ENCODE measurements at regions not wholly inside any gene's neighbourhood (a gene's known extent, or its start where the extent isn't known, plus 50 kb on each side); places are given as distances from the start of the nearest gene placed in this dataset.
"Not testable (repeated sequence)": the region's sequence is repeated elsewhere in the genome, so short reads cannot be mapped to it uniquely, and the experiment has no call there.

DNA sequence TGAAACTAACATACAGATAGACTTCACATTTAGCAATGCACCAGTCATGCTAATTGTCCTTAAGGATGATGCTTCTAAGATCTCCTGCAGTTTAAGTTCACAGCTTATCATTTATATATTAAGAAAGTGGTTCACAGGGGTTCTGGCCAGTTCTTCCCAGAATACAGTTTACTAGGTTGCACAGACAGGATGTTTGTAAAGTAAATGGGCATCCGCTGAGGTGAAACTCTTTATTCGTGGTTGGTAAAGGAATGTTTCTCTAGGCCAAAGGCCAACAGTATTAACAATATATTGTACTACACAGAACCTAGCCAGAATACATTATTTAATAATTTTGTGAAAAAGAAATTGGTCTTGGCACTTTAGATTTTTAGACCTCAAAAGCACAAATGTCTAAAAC is 1427.3 kb downstream of the CDH8 start:
- H3K27ac Mint-ChIP-seq = no peak overlapping the region
- no peaks in the 10 kb centered on the region for H3K27me3 Mint-ChIP-seq
- no peaks in the 10 kb centered on the region for H3K4me1 Mint-ChIP-seq
- no peaks in the 10 kb centered on the region for H3K36me3 Mint-ChIP-seq
- H3K4me3 Mint-ChIP-seq = no peak overlapping the region
- no peak for DNase-seq
- H3K9me3 Mint-ChIP-seq = peaks cover 4% of the 10 kb centered on the region

DNA sequence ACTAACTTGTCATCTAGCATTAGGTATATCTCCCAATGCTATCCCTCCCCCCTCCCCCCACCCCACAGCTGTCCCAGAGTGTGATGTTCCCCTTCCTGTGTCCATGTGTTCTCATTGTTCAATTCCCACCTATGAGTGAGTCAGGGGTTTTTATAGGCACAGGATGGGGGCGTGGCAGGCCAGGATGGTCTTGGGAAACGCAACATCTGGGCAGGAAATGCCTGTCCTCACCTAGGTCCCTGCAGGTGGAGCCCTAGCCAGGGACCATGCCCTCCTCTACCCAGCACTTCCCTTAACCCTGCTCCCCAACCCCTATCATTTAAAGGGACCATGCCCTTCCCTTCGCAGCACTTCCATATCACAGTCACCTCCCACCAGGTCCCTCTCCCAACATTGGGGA is 1430.6 kb downstream of the CDH8 start:
- not testable (repeated sequence) for H3K27ac Mint-ChIP-seq, DNase-seq, H3K36me3 Mint-ChIP-seq, H3K27me3 Mint-ChIP-seq, H3K4me3 Mint-ChIP-seq, H3K4me1 Mint-ChIP-seq, H3K9me3 Mint-ChIP-seq

DNA sequence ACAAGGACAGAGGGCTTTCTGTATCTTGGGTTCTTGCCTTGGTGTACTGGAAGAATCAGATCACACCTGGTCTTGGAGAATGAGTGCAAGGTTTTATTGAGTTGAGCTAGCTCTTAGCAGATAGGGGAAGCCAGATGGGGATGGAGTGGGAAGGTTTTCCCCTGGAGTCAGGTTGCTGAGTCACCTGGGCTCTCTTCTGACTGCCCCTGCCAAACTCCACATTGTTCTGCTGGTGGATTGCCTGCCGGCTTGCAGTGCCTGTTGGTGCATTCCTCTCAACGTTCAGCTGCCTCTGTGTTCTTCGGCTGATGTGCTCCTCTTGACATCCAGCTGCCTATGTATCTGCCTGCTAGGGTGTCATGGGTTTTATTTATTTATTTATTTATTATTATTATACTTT is 1431.1 kb downstream of the CDH8 start:
- Mint-ChIP-seq H3K27me3 (no peaks in the 10 kb centered on the region), H3K4me1 (no peaks in the 10 kb centered on the region), H3K36me3 (no peaks in the 10 kb centered on the region), H3K9me3 (peaks cover 6% of the 10 kb centered on the region), H3K4me3 (no peak overlapping the region), H3K27ac (no peak overlapping the region)
- no peak for DNase-seq

DNA sequence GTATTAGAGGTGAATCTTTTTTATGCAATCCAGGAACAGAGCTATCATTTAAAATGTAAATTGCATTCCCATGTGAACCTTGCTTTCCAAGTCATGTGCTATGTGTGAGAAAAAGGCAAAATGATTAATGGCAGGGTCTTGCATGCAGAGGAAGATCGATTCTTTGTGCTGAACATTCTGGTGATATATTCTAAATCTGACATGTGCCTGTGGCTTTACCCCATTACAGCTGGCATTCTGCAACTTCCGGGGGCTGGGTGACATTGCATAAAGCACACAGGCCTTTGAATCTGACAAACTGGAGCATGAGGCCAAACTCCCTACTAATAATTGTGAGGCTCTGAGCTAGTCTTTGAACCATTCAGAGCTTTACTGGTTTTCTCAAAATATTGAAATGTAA is 1449.7 kb downstream of the CDH8 start:
- H3K4me3 Mint-ChIP-seq = no peak overlapping the region
- H3K27me3 Mint-ChIP-seq = no peaks in the 10 kb centered on the region
- no peak overlapping the region for H3K27ac Mint-ChIP-seq

DNA sequence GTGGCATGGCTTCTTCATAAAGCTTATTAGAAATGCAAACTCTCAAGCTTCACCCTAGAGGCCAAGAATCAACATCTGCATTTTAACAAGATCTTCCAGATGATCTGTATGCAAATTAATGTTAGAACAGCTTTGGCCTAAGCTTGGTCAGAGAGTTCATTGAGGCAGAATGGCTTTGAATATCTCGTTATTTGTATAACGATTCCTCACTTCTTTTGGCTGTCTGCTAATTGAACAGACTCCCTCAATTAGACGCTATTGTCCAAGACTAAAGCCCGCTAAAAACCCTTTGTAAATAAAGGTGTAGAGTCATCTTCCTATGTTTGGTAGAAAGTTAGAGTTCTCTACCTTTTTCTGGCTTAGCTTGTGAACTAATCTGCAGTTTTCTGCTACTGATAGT is 1453.7 kb downstream of the CDH8 start:
- H3K36me3 Mint-ChIP-seq = no peaks in the 10 kb centered on the region
- no peak overlapping the region for H3K4me3 Mint-ChIP-seq
- no peaks in the 10 kb centered on the region for H3K27me3 Mint-ChIP-seq
- no peak overlapping the region for H3K27ac Mint-ChIP-seq
- no peaks in the 10 kb centered on the region for H3K4me1 Mint-ChIP-seq
- H3K9me3 Mint-ChIP-seq = peaks cover 12% of the 10 kb centered on the region
- DNase-seq = no peak

More for the DNA sequence above, 1449.7 kb downstream of the CDH8 start:
- no peaks in the 10 kb centered on the region for H3K36me3 Mint-ChIP-seq
- H3K4me1 Mint-ChIP-seq = no peaks in the 10 kb centered on the region
- no peak for DNase-seq
- H3K9me3 Mint-ChIP-seq = peaks cover 16% of the 10 kb centered on the region

DNA sequence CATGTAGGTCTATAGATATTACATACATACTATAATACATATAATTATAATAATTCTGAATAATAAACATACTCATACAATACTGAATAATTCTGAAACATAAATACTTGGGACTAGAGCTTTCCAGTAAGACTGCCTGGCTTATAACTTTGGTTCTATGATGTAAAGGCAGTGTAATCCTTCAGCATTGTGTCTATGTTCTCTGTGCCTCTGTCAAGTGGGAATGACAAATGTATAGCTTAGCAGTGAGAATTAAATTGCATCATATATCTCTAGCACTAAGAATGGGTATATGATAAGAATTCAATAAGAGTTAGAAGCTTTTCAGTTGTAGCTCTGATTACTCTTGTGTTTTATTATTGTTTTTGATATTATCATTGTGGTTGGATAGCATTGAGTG is 1469.3 kb downstream of the CDH8 start:
- DNase-seq = no peak
- Mint-ChIP-seq H3K36me3 (no peaks in the 10 kb centered on the region), H3K27me3 (no peaks in the 10 kb centered on the region), H3K4me3 (no peak overlapping the region), H3K9me3 (peaks cover 11% of the 10 kb centered on the region), H3K27ac (no peak overlapping the region), H3K4me1 (no peaks in the 10 kb centered on the region)

DNA sequence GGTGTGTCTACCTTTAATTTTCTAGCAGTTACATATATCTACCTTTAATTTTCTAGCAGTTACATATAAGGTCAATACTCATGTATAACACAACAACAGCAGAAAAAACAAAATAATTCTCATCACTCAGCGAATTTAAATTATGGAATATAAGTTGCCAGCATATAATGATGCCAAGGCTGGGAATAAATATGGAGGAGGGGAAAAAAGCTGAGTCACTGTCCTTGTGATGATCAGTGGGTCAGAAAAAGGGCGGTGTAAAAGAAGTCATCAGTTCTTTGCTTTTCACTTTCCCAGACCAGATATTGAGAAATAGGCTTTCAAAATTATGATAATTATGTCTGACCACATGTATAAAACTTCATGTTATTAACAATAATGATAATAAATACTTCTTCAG is 1471.7 kb downstream of the CDH8 start:
- H3K27ac Mint-ChIP-seq = no peak overlapping the region
- no peak for DNase-seq
- peaks cover 10% of the 10 kb centered on the region for H3K9me3 Mint-ChIP-seq
- no peaks in the 10 kb centered on the region for H3K4me1 Mint-ChIP-seq
- no peak overlapping the region for H3K4me3 Mint-ChIP-seq
- H3K36me3 Mint-ChIP-seq = no peaks in the 10 kb centered on the region
- H3K27me3 Mint-ChIP-seq = no peaks in the 10 kb centered on the region

DNA sequence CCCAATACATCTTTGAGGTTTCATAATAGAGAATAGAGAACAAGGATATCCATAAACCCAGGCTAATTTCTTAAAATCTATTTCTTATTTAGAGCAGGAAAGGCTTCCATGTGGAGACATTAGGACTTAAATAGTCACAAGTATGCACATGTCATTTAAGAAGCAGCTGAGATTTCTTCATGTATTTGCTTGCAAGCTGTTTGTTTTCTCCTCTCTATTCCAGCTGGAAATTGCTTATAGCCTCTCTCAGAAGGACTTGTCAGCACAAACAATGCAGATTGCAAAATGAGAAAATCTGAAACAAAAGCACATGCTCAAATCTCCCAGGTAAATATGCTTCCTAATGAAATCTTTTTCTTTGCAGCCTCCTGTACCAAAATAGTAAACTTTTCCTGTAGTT is 1473.1 kb downstream of the CDH8 start:
- Mint-ChIP-seq H3K36me3 (no peaks in the 10 kb centered on the region), H3K27me3 (no peaks in the 10 kb centered on the region), H3K27ac (no peak overlapping the region), H3K4me1 (no peaks in the 10 kb centered on the region), H3K9me3 (peaks cover 9% of the 10 kb centered on the region), H3K4me3 (no peak overlapping the region)
- DNase-seq = no peak

DNA sequence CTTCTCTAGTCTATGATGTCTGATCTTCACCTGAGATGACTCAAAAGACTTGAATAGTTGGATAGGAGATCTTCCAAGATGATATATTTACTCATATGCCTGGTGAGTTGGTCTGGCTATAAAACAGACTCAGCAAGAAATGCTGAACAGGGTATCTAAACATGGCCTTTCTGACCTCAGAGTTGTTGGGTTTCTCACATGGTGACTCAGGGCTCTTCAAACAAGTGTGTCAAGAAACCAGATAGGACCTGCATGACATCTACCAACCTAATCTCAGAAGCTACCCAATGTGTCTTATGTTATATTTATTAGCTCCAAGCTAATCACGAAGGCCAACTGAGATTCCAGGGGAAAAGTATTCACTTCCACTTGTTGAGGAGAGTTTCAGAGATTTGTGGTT is 1477.3 kb downstream of the CDH8 start:
- no peaks in the 10 kb centered on the region for H3K27me3 Mint-ChIP-seq
- DNase-seq = no peak
- H3K9me3 Mint-ChIP-seq = peaks cover 4% of the 10 kb centered on the region
- H3K4me3 Mint-ChIP-seq = no peak overlapping the region
- no peaks in the 10 kb centered on the region for H3K36me3 Mint-ChIP-seq
- no peaks in the 10 kb centered on the region for H3K4me1 Mint-ChIP-seq
- H3K27ac Mint-ChIP-seq = no peak overlapping the region

DNA sequence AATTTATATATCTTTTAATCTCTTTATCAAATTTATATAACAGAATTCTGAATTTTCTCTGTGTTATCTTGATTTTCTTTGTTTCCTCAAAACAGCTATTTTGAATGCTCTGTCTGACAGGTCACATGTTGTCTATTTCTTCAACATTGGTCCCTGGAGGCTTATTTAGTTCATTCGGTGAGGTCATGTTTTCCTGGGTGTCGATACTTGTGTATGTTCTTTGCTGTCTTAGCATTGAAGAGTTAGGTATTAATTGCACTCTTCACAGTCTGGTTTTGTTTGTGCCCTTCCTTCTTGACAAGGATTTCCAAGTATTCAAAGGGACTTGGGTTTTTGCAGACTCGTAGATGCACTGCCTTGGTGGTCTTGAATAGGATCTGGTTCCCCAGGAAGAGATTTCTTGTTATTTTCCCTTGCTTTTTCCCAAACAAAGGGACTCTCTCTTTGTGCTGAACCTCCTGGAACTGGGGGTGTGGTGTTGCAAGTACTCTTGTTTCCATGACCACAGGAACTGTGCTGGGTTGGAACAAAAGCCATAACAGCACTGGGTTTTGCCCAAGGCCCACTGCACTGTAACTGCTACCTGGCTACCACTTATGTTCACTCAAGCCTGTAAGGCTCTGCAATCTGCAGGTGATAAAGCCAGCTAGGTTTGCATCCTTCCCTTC is 1483.0 kb downstream of the CDH8 start:
- DNase-seq = no peak
- no peak overlapping the region for H3K4me3 Mint-ChIP-seq

DNA sequence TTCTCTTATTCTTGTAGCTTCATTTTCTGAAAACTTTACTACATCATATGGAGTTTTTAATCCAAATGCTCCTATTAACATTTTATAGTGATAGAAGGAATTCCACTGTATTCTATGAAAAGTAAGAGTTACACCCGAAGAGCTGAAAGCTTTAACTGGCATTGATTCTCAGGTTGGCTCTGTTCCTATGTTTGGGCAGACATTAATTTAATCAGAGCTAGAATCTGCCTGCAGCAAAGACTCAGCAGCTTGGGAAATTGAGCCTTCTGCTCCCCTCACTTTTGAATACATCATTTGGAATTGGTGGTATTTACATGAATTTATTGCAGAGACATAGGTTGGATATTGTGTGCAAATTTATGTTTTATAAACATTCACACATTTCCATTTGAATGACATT is 1494.7 kb downstream of the CDH8 start:
- Mint-ChIP-seq H3K27me3 (no peaks in the 10 kb centered on the region), H3K27ac (no peak overlapping the region), H3K4me1 (no peaks in the 10 kb centered on the region), H3K4me3 (no peak overlapping the region), H3K36me3 (no peaks in the 10 kb centered on the region), H3K9me3 (peaks cover 10% of the 10 kb centered on the region)
- DNase-seq = no peak

More for the DNA sequence above, 1483.0 kb downstream of the CDH8 start:
- H3K4me1 Mint-ChIP-seq = no peaks in the 10 kb centered on the region
- no peaks in the 10 kb centered on the region for H3K36me3 Mint-ChIP-seq
- no peaks in the 10 kb centered on the region for H3K9me3 Mint-ChIP-seq
- no peak overlapping the region for H3K27ac Mint-ChIP-seq
- H3K27me3 Mint-ChIP-seq = no peaks in the 10 kb centered on the region

DNA sequence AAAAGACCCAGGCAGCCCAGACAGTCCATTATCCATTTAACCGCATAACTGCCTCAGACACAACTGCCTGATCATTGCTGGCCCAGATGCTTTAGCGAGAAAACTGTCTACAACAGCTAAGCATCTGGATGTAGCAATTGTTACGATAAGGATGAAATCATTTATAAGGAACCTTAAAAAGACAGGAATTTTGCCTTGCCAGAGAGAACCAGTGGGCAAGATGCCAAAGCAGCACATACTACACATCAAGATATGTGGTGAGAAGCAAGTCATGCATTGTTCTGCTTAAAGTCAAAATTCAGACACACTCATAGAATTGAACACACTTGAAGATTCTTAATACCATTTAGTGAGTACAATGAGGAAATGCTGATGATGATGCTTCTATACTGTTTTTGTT is 1525.3 kb downstream of the CDH8 start:
- Mint-ChIP-seq H3K27me3 (no peaks in the 10 kb centered on the region), H3K9me3 (peaks cover 8% of the 10 kb centered on the region), H3K36me3 (no peaks in the 10 kb centered on the region), H3K4me3 (no peak overlapping the region), H3K27ac (no peak overlapping the region), H3K4me1 (no peaks in the 10 kb centered on the region)
- no peak for DNase-seq

DNA sequence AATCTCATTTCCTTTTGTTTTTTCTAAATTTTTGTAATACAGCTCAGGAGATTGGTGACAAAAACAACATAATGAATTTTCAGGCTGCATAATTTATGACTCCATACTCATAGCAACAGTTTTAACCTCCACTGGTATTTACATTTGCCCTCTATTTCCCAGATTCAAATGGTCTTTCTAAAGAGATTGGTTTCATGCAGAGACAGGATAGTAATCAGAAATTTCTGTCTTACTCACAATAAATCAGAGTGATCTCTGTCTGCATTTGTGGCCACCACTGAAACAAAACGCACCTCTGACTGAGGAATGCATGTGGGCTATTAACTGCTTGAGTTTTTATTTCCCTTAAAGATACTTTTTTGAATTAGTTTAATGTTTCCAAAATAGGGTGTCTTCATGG is 1526.0 kb downstream of the CDH8 start:
- Mint-ChIP-seq H3K36me3 (no peaks in the 10 kb centered on the region), H3K4me3 (no peak overlapping the region), H3K4me1 (no peaks in the 10 kb centered on the region), H3K27me3 (no peaks in the 10 kb centered on the region), H3K9me3 (peaks cover 8% of the 10 kb centered on the region), H3K27ac (no peak overlapping the region)
- DNase-seq = no peak

DNA sequence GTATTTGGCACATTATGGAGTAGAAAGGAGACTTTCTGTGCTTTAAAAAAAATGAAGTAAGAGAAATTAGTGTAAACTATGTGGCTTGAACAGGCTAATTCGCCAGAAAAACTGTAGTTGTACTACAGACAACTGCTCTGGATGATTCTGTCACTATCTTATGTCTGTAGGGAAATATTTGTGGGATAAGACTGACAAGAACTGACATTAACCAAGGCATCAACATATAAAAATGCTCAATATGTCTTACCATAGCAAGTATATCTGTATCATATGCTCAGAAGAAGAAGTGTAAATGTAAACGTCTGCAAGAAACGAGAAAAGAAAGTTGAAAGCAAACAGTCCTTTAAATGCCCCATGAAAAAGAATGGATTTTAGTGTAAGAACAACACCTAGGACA is 1545.0 kb downstream of the CDH8 start:
- Mint-ChIP-seq H3K36me3 (no peaks in the 10 kb centered on the region), H3K27ac (no peak overlapping the region), H3K9me3 (peaks cover 2% of the 10 kb centered on the region), H3K4me1 (no peaks in the 10 kb centered on the region), H3K4me3 (no peak overlapping the region), H3K27me3 (no peaks in the 10 kb centered on the region)
- no peak for DNase-seq

DNA sequence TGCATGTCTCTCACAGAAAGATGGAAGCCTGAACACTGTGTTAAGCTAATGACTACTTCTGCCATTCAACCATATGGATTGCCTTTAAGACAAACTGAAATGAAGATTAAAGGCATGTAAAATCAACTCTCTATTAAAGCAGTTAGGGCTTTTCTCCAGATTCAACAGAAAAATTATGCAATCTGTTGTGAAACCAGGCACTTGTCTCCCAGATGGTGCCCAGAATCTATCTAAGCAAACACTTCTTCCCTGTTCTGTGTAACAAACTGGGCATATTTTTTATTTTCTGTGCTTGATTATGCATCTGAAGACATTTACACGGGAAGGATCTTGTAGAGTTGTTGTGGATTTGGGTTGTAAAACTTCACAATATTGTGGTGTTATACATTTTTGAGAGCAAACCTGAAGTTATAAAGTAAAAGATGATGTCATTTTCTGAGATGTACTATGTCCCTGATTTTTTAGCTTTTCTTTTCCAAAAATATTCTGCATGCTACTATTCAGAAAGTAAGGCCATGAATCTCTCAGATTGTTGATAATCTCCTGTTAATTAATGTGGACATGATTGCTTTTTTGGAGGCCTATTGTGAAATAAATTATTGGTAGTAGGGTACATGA is 1550.3 kb downstream of the CDH8 start:
- no peak for DNase-seq
- Mint-ChIP-seq H3K36me3 (no peaks in the 10 kb centered on the region), H3K27me3 (no peaks in the 10 kb centered on the region), H3K4me3 (no peak overlapping the region), H3K9me3 (peaks cover 4% of the 10 kb centered on the region), H3K4me1 (no peaks in the 10 kb centered on the region), H3K27ac (no peak overlapping the region)

DNA sequence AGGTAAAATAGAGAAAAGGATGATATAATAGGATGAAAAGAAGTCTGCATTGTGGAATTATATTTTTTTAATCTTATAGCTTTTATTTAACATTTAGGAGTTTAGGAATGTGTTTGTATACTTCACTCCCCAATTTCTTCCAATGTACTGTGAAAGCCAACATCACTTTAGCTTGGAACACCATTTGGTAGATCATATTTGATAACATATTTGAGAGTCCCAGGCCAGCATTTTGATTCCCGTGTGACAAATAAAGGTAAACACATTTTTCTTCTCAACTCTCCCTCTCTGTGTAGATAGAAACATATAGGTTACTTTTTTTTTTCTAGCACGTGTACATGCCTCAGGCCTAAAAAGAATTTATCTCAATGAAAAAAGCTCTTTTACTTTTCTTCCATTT is 1551.3 kb downstream of the CDH8 start:
- no peaks in the 10 kb centered on the region for H3K4me1 Mint-ChIP-seq
- no peaks in the 10 kb centered on the region for H3K27me3 Mint-ChIP-seq
- no peaks in the 10 kb centered on the region for H3K36me3 Mint-ChIP-seq
- H3K9me3 Mint-ChIP-seq = peaks cover 4% of the 10 kb centered on the region
- DNase-seq = no peak
- H3K27ac Mint-ChIP-seq = no peak overlapping the region
- H3K4me3 Mint-ChIP-seq = no peak overlapping the region

Data from activated naive CD8-positive, alpha-beta T cell treated with anti-CD3 and anti-CD28 coated beads for 36 hours (primary cell).